HCT116 (cell line): ENCODE measurements at regions not wholly inside any gene's neighbourhood (a gene's known extent, or its start where the extent isn't known, plus 50 kb on each side); places are given as distances from the start of the nearest gene placed in this dataset.

Experiments used
- POLR2A ChIP-seq: IDR thresholded peaks from 2 replicates; pipeline ENCODE4 v1.7.0; 2011; ENCODE audit warnings: borderline replicate concordance; ENCODE audit not compliant: insufficient read depth, insufficient read length; ENCODE audit errors: extremely low read depth
- TF ChIP-seq, protein P1 (sequence below), 3 experiments: fragments of 200-600 bp in 1 of 3; sonication (generic) in 1 of 3; IDR thresholded peaks in 2 of 3; conservative IDR thresholded peaks in 1 of 3; 2 replicates each; pipeline ENCODE4 v1.5.1; 2012 to 2017; ENCODE audit warnings: low read depth in 2 of 3, low read length in 2 of 3, antibody characterized with exemption in 1 of 3, borderline replicate concordance in 1 of 3, control low read depth in 1 of 3, mild to moderate bottlenecking in 1 of 3, mixed read lengths in 1 of 3, mixed run types in 1 of 3, moderate library complexity in 1 of 3; ENCODE audit not compliant: insufficient read depth in 1 of 3
- TF ChIP-seq, protein P2 (sequence below): IDR thresholded peaks from 2 replicates; pipeline ENCODE4 v1.6.1; 2012

DNA sequence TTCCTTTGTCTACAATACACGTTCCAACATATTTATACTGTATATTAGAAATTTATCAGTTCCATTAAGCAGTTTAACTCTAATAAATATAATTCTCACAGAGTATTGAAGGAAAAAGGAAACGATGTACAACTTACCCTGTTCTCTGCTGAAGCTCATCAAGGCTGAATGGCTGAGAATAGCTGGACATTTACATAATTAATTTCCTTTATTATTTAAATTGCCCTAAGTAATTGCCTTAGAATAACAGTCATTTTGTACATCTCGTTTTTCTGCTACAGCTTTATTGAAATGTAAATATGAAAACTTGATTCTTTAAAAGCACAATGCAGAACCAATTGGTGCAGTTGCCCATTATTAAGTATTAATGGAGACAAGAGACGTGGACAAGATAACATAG lies 648.3 kb upstream of the ATXN8OS start:
- TF ChIP-seq, protein P1, sequence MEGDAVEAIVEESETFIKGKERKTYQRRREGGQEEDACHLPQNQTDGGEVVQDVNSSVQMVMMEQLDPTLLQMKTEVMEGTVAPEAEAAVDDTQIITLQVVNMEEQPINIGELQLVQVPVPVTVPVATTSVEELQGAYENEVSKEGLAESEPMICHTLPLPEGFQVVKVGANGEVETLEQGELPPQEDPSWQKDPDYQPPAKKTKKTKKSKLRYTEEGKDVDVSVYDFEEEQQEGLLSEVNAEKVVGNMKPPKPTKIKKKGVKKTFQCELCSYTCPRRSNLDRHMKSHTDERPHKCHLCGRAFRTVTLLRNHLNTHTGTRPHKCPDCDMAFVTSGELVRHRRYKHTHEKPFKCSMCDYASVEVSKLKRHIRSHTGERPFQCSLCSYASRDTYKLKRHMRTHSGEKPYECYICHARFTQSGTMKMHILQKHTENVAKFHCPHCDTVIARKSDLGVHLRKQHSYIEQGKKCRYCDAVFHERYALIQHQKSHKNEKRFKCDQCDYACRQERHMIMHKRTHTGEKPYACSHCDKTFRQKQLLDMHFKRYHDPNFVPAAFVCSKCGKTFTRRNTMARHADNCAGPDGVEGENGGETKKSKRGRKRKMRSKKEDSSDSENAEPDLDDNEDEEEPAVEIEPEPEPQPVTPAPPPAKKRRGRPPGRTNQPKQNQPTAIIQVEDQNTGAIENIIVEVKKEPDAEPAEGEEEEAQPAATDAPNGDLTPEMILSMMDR (IDR thresholded peaks at IDR 0.05 in 2 of 3, conservative IDR thresholded peaks at IDR 0.05 in 1 of 3; ENCODE audit: borderline replicate concordance in 1 of 3, insufficient read depth in 1 of 3, low read depth in 2 of 3, low read length in 2 of 3) = no peak
- TF ChIP-seq, protein P2, sequence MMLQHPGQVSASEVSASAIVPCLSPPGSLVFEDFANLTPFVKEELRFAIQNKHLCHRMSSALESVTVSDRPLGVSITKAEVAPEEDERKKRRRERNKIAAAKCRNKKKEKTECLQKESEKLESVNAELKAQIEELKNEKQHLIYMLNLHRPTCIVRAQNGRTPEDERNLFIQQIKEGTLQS = no peak
- TF ChIP-seq POLR2A = no peak
